ENCODE measurements at regions not wholly inside any gene's neighbourhood (a gene's known extent, or its start where the extent isn't known, plus 50 kb on each side); places are given as distances from the start of the nearest gene placed in this dataset.

DNA sequence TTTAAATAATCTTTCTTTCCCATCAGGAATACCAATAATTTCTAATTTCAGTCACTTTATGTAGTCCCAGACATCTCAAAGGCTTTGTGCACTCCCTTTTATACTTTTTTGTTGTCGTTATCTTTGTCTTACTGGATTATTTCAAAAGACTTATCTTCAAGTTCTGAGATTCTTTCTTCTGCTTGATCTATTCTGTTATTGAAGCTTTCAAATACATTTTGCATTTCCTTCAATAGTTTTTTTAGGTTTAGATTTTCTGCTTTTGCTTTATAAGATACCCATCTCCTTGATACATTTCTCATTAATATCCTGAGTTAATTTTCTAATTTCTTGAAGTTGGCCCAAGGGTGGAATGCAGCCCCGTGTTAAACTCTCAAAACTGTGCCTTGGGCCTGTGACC is 432.4 kb downstream of the RIT2 start:
- TF ChIP-seq, protein P1, sequence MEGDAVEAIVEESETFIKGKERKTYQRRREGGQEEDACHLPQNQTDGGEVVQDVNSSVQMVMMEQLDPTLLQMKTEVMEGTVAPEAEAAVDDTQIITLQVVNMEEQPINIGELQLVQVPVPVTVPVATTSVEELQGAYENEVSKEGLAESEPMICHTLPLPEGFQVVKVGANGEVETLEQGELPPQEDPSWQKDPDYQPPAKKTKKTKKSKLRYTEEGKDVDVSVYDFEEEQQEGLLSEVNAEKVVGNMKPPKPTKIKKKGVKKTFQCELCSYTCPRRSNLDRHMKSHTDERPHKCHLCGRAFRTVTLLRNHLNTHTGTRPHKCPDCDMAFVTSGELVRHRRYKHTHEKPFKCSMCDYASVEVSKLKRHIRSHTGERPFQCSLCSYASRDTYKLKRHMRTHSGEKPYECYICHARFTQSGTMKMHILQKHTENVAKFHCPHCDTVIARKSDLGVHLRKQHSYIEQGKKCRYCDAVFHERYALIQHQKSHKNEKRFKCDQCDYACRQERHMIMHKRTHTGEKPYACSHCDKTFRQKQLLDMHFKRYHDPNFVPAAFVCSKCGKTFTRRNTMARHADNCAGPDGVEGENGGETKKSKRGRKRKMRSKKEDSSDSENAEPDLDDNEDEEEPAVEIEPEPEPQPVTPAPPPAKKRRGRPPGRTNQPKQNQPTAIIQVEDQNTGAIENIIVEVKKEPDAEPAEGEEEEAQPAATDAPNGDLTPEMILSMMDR (IDR thresholded peaks at IDR 0.05) = no peak
- TF ChIP-seq POLR2A (IDR thresholded peaks at IDR 0.05) = no peak
